Right lobe of liver (tissue), 6 donors: ENCODE measurements at regions not wholly inside any gene's neighbourhood (a gene's known extent, or its start where the extent isn't known, plus 50 kb on each side); places are given as distances from the start of the nearest gene placed in this dataset.

Source experiments
- ATAC-seq, 4 donors: fragments of 200-7000 bp; cut with Tn5 transposase; one replicate each; pipeline ENCODE4 v1.9.1; 2020; ENCODE audit warnings: mild to moderate bottlenecking in 4 of 4, moderate library complexity in 4 of 4
- DNase-seq, 3 donors: peaks; one replicate each; pipeline ENCODE4 v3.0.0-alpha.2; 2020
- H3K27ac ChIP-seq, 3 donors: fragments of 200-600 bp; one replicate each; pipeline ENCODE4 v1.8.0; 2022
- H3K27me3 ChIP-seq, 2 donors: fragments of 200-600 bp; one replicate each; pipeline ENCODE4 v1.8.0; 2022
- H3K36me3 ChIP-seq, 4 donors: fragments of 200-600 bp; sonication (generic) in 1 of 4; one replicate each; pipeline versions ENCODE4 v1.5.1 to v1.8.0; 2017 to 2022; ENCODE audit warnings: control low read depth in 1 of 4
- H3K4me1 ChIP-seq, 4 donors: fragments of 200-600 bp; sonication (generic) in 1 of 4; one replicate each; pipeline versions ENCODE4 v1.5.1 to v1.8.0; 2017 to 2022; ENCODE audit warnings: control low read depth in 1 of 4
- H3K4me3 ChIP-seq, 3 donors: fragments of 200-600 bp; one replicate each; pipeline ENCODE4 v1.8.0; 2022
- H3K9me3 ChIP-seq, 4 donors: fragments of 200-600 bp; sonication (generic) in 1 of 4; one replicate each; pipeline versions ENCODE4 v1.5.1 to v1.8.0; 2017 to 2022; ENCODE audit warnings: control low read depth in 1 of 4
- POLR2A ChIP-seq: fragments of 450-650 bp; IDR thresholded peaks from one replicate; pipeline ENCODE4 v1.6.1; 2017; ENCODE audit warnings: antibody characterized with exemption, mild to moderate bottlenecking
- WGBS: methylation state at CpG from one replicate; pipeline ENCODE4 v1.1.6; 2018; ENCODE audit warnings: low coverage, low lambda C conversion rate; ENCODE audit not compliant: insufficient coverage; ENCODE audit errors: missing lambda C conversion rate; 5-methylcytosine and 5-hydroxymethylcytosine counted together
- intact Hi-C, 2 donors: fragments of 100-400 bp; cut with DNase I; formaldehyde crosslinking; loops; one replicate each; pipeline versions ENCODE4 v1.11.2 to v1.14.1; 2022
- TF ChIP-seq, protein P1 (sequence below), 4 donors: fragments of 200-600 bp in 3 of 4; fragments of 450-650 bp in 1 of 4; IDR thresholded peaks; one replicate each; pipeline versions ENCODE4 v1.5.1 to v1.8.0; 2016 to 2022; ENCODE audit warnings: antibody characterized with exemption in 4 of 4, mild to moderate bottlenecking in 2 of 4
- donor health status: DM: no; HTN: yes; CAD: no.
- donor health status: DM: no; HTN: no; CAD: no.
- donor health status: DM: no; HTN: no; CAD: no.
- donor health status: DM: no; HTN: yes; CAD: no.
- donor health status: DM: no; HTN: yes; CAD: no.

DNA sequence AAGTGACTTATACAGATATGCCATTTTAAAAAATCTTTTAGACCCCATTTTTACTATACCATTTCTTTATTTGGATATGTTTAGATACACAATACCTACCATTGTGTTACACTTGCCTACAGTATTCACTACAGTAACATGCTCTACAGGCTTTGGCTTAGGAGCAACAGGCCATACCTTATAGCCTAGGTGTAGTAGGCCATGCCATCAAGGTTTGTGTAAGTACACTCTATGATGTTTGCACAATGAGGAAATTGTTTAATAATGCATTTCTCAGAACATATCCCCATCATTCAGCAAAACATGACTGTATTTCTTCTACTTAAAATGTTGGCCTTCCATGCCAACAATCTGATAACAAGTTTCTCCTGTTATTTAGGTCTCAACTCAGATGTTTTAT is 1559.5 kb upstream of the TENM4 start:
- Histone ChIP-seq H3K9me3 (no peaks in the 10 kb centered on the region), H3K27me3 (no peaks in the 10 kb centered on the region), H3K27ac (no peak overlapping the region), H3K4me3 (no peak overlapping the region), H3K36me3 (no peaks in the 10 kb centered on the region), H3K4me1 (no peaks in the 10 kb centered on the region)
- intact Hi-C loops = no loop called here
- DNase-seq = no peak
- ATAC-seq = no peak
- TF ChIP-seq, protein P1, sequence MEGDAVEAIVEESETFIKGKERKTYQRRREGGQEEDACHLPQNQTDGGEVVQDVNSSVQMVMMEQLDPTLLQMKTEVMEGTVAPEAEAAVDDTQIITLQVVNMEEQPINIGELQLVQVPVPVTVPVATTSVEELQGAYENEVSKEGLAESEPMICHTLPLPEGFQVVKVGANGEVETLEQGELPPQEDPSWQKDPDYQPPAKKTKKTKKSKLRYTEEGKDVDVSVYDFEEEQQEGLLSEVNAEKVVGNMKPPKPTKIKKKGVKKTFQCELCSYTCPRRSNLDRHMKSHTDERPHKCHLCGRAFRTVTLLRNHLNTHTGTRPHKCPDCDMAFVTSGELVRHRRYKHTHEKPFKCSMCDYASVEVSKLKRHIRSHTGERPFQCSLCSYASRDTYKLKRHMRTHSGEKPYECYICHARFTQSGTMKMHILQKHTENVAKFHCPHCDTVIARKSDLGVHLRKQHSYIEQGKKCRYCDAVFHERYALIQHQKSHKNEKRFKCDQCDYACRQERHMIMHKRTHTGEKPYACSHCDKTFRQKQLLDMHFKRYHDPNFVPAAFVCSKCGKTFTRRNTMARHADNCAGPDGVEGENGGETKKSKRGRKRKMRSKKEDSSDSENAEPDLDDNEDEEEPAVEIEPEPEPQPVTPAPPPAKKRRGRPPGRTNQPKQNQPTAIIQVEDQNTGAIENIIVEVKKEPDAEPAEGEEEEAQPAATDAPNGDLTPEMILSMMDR (IDR thresholded peaks at IDR 0.05) = no peak
- TF ChIP-seq POLR2A = no peak

DNA sequence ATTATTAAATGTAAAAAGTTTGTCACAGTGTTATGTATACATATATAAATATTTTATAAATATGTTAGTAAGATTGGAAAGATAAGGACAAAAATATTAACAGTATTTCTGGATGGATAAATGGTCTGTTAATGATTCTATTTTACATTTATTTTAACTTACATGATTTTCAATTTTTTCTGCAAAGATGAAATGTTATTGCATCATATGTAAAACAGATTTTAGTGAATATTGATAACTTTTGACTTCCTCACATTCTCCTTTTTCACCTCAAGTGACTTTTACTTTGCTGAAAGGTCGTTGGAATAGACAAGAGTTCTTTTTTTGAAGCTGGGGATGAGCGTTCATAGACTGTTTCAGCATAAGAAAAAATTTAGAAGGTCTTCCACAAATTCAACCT is 1554.7 kb upstream of the TENM4 start:
- DNase-seq = no peak

GRCh38 chr11:80993536-80993935 is 1552.7 kb upstream of the TENM4 start:
- ATAC-seq = no peak
- Histone ChIP-seq H3K4me3 (no peak overlapping the region), H3K4me1 (no peaks in the 10 kb centered on the region), H3K9me3 (no peaks in the 10 kb centered on the region), H3K27me3 (no peaks in the 10 kb centered on the region), H3K36me3 (no peaks in the 10 kb centered on the region), H3K27ac (no peak overlapping the region)
- intact Hi-C loops = no loop called here
- no peak for TF ChIP-seq POLR2A
- TF ChIP-seq, protein P1 (IDR thresholded peaks at IDR 0.05) = no peak
- no peak for DNase-seq

More for the DNA sequence above, 1554.7 kb upstream of the TENM4 start:
- WGBS = 31% methylated on average over 2 of the region's 2 CpGs
- H3K36me3 ChIP-seq = no peaks in the 10 kb centered on the region
- no peaks in the 10 kb centered on the region for H3K27me3 ChIP-seq
- no peak overlapping the region for H3K27ac ChIP-seq
- no peak for ATAC-seq
- no peaks in the 10 kb centered on the region for H3K4me1 ChIP-seq
- TF ChIP-seq, protein P1 (IDR thresholded peaks at IDR 0.05) = no peak
- TF ChIP-seq POLR2A = no peak
- intact Hi-C loops = no loop called here
- H3K4me3 ChIP-seq = no peak overlapping the region
- H3K9me3 ChIP-seq = no peaks in the 10 kb centered on the region

GRCh38 chr11:80990885-80991284 is 1550.1 kb upstream of the TENM4 start:
- Histone ChIP-seq H3K27me3 (no peaks in the 10 kb centered on the region), H3K36me3 (no peaks in the 10 kb centered on the region), H3K27ac (no peak overlapping the region), H3K4me1 (no peaks in the 10 kb centered on the region), H3K4me3 (no peak overlapping the region), H3K9me3 (no peaks in the 10 kb centered on the region)
- no peak for ATAC-seq
- 94% methylated on average over 1 of the region's 2 CpGs for WGBS
- no peak for DNase-seq
- no peak for TF ChIP-seq POLR2A
- TF ChIP-seq, protein P1 (IDR thresholded peaks at IDR 0.05) = no peak
- intact Hi-C loops = no loop called here

DNA sequence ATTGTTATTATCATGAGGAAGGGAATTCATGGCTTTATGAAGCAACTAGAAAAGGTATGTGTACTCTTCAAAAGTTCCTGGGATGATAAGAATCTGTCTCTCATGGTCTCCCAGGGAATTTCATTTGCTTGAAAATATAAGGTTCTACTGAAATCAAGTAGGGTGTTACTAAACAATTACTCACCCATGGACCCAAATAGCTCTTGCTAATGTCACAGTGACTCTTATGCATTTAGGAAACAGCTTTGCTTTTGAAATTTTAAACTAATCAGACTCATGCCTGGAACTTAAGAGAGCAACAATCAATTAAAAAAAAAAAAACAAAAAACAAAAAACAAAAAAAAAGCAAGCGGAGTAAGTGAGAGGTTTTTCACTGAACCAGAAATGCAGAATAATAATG is 1546.3 kb upstream of the TENM4 start:
- TF ChIP-seq, protein P1 (IDR thresholded peaks at IDR 0.05) = no peak
- TF ChIP-seq POLR2A = no peak
- Histone ChIP-seq H3K4me3 (no peak overlapping the region), H3K4me1 (no peaks in the 10 kb centered on the region), H3K36me3 (no peaks in the 10 kb centered on the region), H3K27ac (no peak overlapping the region), H3K9me3 (no peaks in the 10 kb centered on the region), H3K27me3 (no peaks in the 10 kb centered on the region)
- 73% methylated on average over 1 of the region's 1 CpG for WGBS
- no peak for DNase-seq
- ATAC-seq = no peak
- intact Hi-C loops = no loop called here
